Bronchial epithelial cell (primary cell): ENCODE measurements at regions not wholly inside any gene's neighbourhood (a gene's known extent, or its start where the extent isn't known, plus 50 kb on each side); places are given as distances from the start of the nearest gene placed in this dataset.

Experiments
- DNase-seq: peaks from one replicate; pipeline ENCODE4 v3.0.0-alpha.2; 2010; ENCODE audit warnings: low read depth
- FAIRE-seq: peaks from 2 replicates; lab custom pipeline; 2011; peaks lifted over from hg19 to GRCh38; lab: Jason Lieb, UNC
- H3K27me3 ChIP-seq: 2 replicates; pipeline ENCODE4 v1.5.1; 2011; ENCODE audit warnings: low read length; ENCODE audit not compliant: control insufficient read depth, insufficient read depth
- H3K36me3 ChIP-seq: 2 replicates; pipeline ENCODE4 v1.5.1; 2011; ENCODE audit warnings: low read length; ENCODE audit not compliant: control insufficient read depth, insufficient read depth
- H3K4me3 ChIP-seq: 2 replicates; pipeline ENCODE4 v1.5.1; 2011; ENCODE audit warnings: mild to moderate bottlenecking, low read depth, low read length, control low read depth
- TF ChIP-seq, protein P1 (sequence below): IDR thresholded peaks from 2 replicates; pipeline ENCODE4 v1.5.1; 2011; ENCODE audit warnings: mild to moderate bottlenecking, moderate library complexity, low read length, control low read depth, inconsistent platforms; ENCODE audit not compliant: insufficient read depth, severe bottlenecking

DNA sequence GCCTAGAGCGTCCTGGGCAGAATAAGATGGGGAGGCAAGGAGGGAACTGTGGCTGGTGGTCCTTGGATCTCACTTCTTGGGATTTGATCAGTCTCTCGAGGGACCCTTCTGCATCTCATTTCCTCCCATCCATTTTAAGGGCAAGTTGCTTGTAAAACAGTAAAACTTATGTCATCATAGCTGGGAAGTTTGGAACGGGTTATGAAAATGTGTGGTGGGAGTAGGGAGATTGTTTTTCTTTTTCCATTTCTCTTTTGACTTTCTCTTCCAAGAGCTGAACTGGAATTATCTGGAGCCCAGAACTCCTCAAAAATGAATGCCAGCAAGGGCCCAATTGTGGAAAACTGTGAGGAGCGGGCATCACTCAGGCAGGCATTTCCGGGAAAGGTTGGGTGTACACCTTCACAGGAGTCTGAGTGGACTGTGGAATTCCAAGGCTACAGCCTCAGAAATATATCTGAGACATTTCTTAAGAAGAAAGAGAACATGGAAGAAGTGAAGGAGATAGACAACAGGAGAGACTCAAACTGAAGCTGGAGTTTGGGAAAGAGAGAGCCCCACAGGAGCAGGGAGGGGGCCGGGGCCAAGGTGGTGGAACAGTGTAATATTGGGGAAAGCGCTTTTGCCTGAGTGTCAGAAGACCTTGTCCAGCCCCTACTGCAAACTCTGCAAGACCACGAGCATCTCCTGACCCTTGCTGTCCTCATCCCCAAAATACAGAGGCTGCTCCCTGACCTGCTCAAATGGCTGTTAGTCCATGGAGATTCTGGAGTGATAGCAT is 185.1 kb downstream of the FOXD2 start:
- H3K4me3 ChIP-seq = no peak overlapping the region
- DNase-seq (no peak), FAIRE-seq (peak; percentile 36)
- H3K36me3 ChIP-seq = no peaks in the 10 kb centered on the region
- no peaks in the 10 kb centered on the region for H3K27me3 ChIP-seq
- TF ChIP-seq, protein P1, sequence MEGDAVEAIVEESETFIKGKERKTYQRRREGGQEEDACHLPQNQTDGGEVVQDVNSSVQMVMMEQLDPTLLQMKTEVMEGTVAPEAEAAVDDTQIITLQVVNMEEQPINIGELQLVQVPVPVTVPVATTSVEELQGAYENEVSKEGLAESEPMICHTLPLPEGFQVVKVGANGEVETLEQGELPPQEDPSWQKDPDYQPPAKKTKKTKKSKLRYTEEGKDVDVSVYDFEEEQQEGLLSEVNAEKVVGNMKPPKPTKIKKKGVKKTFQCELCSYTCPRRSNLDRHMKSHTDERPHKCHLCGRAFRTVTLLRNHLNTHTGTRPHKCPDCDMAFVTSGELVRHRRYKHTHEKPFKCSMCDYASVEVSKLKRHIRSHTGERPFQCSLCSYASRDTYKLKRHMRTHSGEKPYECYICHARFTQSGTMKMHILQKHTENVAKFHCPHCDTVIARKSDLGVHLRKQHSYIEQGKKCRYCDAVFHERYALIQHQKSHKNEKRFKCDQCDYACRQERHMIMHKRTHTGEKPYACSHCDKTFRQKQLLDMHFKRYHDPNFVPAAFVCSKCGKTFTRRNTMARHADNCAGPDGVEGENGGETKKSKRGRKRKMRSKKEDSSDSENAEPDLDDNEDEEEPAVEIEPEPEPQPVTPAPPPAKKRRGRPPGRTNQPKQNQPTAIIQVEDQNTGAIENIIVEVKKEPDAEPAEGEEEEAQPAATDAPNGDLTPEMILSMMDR = no peak

DNA sequence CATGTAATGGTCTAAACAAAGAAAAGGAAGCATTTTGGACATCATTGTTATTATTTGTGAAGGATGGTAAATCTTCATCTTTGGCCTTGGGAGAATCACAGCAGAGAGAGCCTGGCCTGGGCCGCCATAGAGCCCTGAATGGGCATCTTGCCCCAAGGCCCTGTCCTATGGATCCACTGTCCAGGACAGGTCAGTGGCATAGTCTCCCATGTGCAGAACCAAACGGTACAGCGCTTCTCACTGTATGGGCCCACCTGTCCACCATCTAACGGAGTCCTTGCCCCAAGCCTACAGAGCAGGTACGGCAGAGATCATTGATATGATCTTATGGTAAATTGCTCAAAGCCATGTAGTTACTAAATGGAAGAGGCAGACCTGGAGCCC is 185.7 kb downstream of the FOXD2 start:
- TF ChIP-seq, protein P1 = no peak
- no peak for DNase-seq
- FAIRE-seq = no peak

DNA sequence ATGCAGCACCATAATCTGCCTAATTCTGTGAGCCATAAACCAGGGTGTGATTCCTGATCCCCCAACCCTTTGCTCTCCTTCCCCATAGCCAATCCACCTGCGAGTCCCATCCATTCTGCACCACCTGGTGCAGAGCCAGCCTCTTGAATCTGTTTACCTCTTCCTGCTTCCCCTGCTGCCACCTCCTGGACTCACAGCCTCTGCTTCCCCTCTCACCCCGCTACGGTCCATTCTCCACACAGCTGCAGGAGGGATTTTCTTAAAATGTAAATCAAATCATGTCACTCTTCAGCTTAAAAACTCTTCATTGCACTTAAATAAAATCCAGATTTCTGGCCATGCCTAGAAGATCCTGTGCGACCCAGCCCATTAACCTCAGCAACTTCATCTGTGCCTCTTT is 186.7 kb downstream of the FOXD2 start:
- H3K27me3 ChIP-seq = no peaks in the 10 kb centered on the region
- H3K4me3 ChIP-seq = no peak overlapping the region
- no peak for FAIRE-seq
- peak; percentile 29 for DNase-seq
- TF ChIP-seq, protein P1 = peak; percentile 52
- H3K36me3 ChIP-seq = no peaks in the 10 kb centered on the region

More for the DNA sequence above, 185.7 kb downstream of the FOXD2 start:
- H3K36me3 ChIP-seq = no peaks in the 10 kb centered on the region
- no peaks in the 10 kb centered on the region for H3K27me3 ChIP-seq
- no peak overlapping the region for H3K4me3 ChIP-seq

DNA sequence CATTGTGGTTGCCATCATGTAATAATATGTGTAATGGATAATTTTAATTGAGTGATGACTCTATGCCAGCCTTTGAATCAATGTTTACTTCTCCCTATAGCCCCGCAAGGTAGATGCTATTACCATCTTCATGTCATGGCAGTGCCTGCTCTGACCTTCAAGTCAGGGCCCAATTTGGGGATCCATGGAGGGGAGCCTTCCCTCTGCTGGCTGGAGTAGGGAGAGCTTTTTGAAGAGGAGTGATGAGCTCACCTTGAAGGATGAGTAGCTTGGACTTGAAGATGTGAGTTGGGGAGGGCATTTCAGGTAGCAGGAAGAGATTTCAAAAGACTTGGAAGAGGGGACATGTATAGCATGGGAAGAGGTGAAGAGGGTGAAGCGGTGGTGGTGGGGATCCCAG is 189.2 kb downstream of the FOXD2 start:
- Histone ChIP-seq H3K27me3 (no peaks in the 10 kb centered on the region), H3K36me3 (no peaks in the 10 kb centered on the region), H3K4me3 (no peak overlapping the region)
- DNase-seq = peak; percentile 7
- TF ChIP-seq, protein P1 = no peak
- FAIRE-seq = no peak

DNA sequence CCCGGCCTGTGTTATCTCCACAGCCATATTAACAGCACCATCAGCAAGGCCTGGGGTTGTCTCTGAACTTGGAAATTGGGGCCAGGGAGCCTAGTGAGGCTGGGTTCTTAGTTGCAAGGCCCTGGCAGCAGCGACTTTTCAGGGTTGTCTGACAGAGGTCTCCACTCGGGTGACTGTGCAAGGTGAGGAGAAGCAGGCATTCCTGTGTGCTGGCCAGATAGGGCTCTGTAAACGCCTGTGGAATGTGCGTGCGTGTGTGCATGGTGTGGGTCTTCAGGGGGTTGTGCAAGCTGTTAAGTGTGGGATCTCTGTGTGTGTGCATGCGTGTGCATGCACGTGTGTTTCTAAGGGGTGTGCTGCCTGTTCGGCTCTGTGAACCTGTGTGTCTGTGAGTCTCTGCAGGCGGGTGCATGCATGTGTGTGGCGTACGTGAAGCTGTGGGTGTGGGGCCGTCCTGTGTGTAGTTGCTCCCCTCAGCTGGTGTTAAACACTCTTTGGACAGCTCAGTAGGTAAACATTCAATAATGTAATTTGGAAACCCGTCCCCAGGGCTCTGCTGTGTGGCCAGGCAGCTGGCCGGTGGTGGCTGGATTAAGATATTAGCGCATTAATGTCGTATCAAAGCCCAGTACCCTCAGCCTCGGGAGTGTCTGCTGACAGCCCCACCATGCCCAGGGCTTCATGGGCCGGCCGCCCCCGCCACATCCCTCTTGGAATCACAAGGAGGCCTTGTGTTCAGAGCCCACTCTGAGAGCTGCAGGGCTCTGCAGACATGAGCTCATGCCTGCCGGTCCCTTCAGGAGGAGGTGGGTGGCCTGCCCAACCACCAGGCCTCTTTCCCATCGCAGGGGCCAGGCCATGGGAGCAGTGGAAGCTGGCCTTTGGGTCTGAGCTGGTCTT is 189.9 kb downstream of the FOXD2 start:
- H3K36me3 ChIP-seq = no peaks in the 10 kb centered on the region
- TF ChIP-seq, protein P1 = no peak
- H3K4me3 ChIP-seq = no peak overlapping the region
- no peaks in the 10 kb centered on the region for H3K27me3 ChIP-seq
- FAIRE-seq = no peak
- no peak for DNase-seq
